H1 (cell line): ENCODE measurements at regions not wholly inside any gene's neighbourhood (a gene's known extent, or its start where the extent isn't known, plus 50 kb on each side); places are given as distances from the start of the nearest gene placed in this dataset.

Source experiments
- CTCF ChIA-PET: fragments of 300-600 bp; sonication (Branson Sonifier 250); formaldehyde crosslinking; loops from one replicate; lab custom pipeline; 2021; ENCODE audit not compliant: partially characterized antibody; lab: Charles Lee
- POLR2A ChIA-PET: fragments of 300-600 bp; sonication (Branson Sonifier 250); formaldehyde crosslinking; loops from one replicate; lab custom pipeline; 2021; ENCODE audit warnings: inconsistent platforms; ENCODE audit not compliant: partially characterized antibody; lab: Charles Lee
- DNase-seq, 2 experiments: peaks; one replicate each; pipeline versions ENCODE4 v3.0.0 to v3.0.0-alpha.2; 2010 to 2022; ENCODE audit warnings: low spot score in 2 of 2, low read depth in 1 of 2, mixed read lengths in 1 of 2
- FAIRE-seq: peaks from 2 replicates; lab custom pipeline; 2011; peaks lifted over from hg19 to GRCh38; lab: Jason Lieb, UNC
- H2AFZ ChIP-seq: 2 replicates; pipeline ENCODE4 v1.8.1; 2012; ENCODE audit warnings: low read length, inconsistent platforms
- H2AK5ac ChIP-seq: 2 replicates; pipeline ENCODE4 v1.6.1; 2013; ENCODE audit warnings: low read depth, low read length
- H2BK120ac ChIP-seq: replicated peaks from 2 replicates; pipeline ENCODE3; 2013; ENCODE audit warnings: low read depth, low read length, inconsistent platforms
- H2BK12ac ChIP-seq: 2 replicates; pipeline ENCODE4 v1.6.1; 2013; ENCODE audit warnings: low read depth, low read length
- H2BK15ac ChIP-seq: 2 replicates; pipeline ENCODE4 v1.6.1; 2013; ENCODE audit warnings: low read length
- H2BK20ac ChIP-seq: 2 replicates; pipeline ENCODE4 v1.6.1; 2013; ENCODE audit warnings: low read length
- H2BK5ac ChIP-seq: 2 replicates; pipeline ENCODE4 v1.6.1; 2013; ENCODE audit warnings: low read depth, low read length
- H3K14ac ChIP-seq: 2 replicates; pipeline ENCODE4 v1.6.1; 2013; ENCODE audit warnings: inconsistent platforms; ENCODE audit not compliant: insufficient read length
- H3K18ac ChIP-seq: 2 replicates; pipeline ENCODE4 v1.6.1; 2013; ENCODE audit warnings: low read length; ENCODE audit errors: extremely low read depth
- H3K23ac ChIP-seq: 2 replicates; pipeline ENCODE4 v1.6.1; 2013; ENCODE audit warnings: inconsistent platforms; ENCODE audit not compliant: insufficient read length
- H3K23me2 ChIP-seq: 2 replicates; pipeline ENCODE4 v1.6.1; 2013; ENCODE audit warnings: low read depth, low read length
- H3K27ac ChIP-seq: 2 replicates; pipeline ENCODE4 v1.6.1; 2011; ENCODE audit warnings: low read depth, low read length, inconsistent platforms
- H3K27me3 ChIP-seq, 4 experiments: replicated peaks in 1 of 4; 1 replicate in 1 of 4; 2 replicates in 3 of 4; pipeline versions ENCODE4 v1.6.1 to v1.8.1; 2011 to 2013; ENCODE audit warnings: low read length in 3 of 4, mild to moderate bottlenecking in 3 of 4, inconsistent platforms in 2 of 4, mixed read lengths in 2 of 4, moderate library complexity in 1 of 4; ENCODE audit not compliant: control insufficient read depth in 3 of 4, insufficient read depth in 3 of 4; ENCODE audit errors: extremely low read depth in 1 of 4
- H3K36me3 ChIP-seq, 4 experiments: 2 replicates each; pipeline versions ENCODE4 v1.6.1 to v1.8.1; 2011 to 2013; ENCODE audit warnings: mild to moderate bottlenecking in 4 of 4, low read length in 3 of 4, moderate library complexity in 2 of 4, control low read depth in 1 of 4, inconsistent platforms in 1 of 4; ENCODE audit not compliant: insufficient read depth in 4 of 4, control insufficient read depth in 2 of 4
- H3K4ac ChIP-seq: replicated peaks from 2 replicates; pipeline ENCODE3; 2013; ENCODE audit warnings: low read length, low read depth, mixed read lengths, inconsistent platforms; ENCODE audit not compliant: insufficient read length
- H3K4me1 ChIP-seq, 4 experiments: replicated peaks in 1 of 4; 1 replicate in 1 of 4; 2 replicates in 3 of 4; pipeline versions ENCODE4 v1.6.1 to v1.8.1; 2011 to 2013; ENCODE audit warnings: low read length in 3 of 4, inconsistent platforms in 2 of 4, mixed read lengths in 1 of 4; ENCODE audit not compliant: insufficient read depth in 4 of 4, control insufficient read depth in 3 of 4
- H3K4me2 ChIP-seq, 2 experiments: 2 replicates each; pipeline versions ENCODE4 v1.6.1 to v1.8.1; 2011 to 2013; ENCODE audit warnings: low read depth in 2 of 2, low read length in 2 of 2, control low read depth in 1 of 2, inconsistent platforms in 1 of 2, mild to moderate bottlenecking in 1 of 2; ENCODE audit not compliant: insufficient read depth in 1 of 2
- H3K4me3 ChIP-seq, 4 experiments: fragments of 200-600, 300-600 bp in 1 of 4; sonication (generic), shearing (Covaris generic), sonication (Bioruptor Twin) in 1 of 4; 2 replicates each; pipeline versions ENCODE4 v1.5.1 to v1.8.1; 2011 to 2016; ENCODE audit warnings: low read length in 4 of 4, low read depth in 3 of 4, control low read depth in 2 of 4, inconsistent platforms in 2 of 4, mild to moderate bottlenecking in 2 of 4, mixed read lengths in 1 of 4, moderate library complexity in 1 of 4; ENCODE audit not compliant: insufficient read depth in 2 of 4; ENCODE audit errors: extremely low read depth in 1 of 4
- H3K56ac ChIP-seq: replicated peaks from 2 replicates; pipeline ENCODE3; 2013; ENCODE audit warnings: low read depth, mild to moderate bottlenecking, mixed read lengths, low read length, inconsistent platforms; ENCODE audit not compliant: insufficient read length
- H3K79me1 ChIP-seq: 2 replicates; pipeline ENCODE4 v1.6.1; 2013; ENCODE audit warnings: low read depth, low read length, control low read depth
- H3K79me2 ChIP-seq, 2 experiments: 2 replicates each; pipeline versions ENCODE4 v1.6.1 to v1.8.1; 2012 to 2013; ENCODE audit warnings: low read length in 2 of 2, mild to moderate bottlenecking in 2 of 2, inconsistent platforms in 1 of 2; ENCODE audit not compliant: insufficient read depth in 2 of 2, control insufficient read depth in 1 of 2
- H3K9ac ChIP-seq, 4 experiments: replicated peaks in 1 of 4; 1 replicate in 1 of 4; 2 replicates in 3 of 4; pipeline versions ENCODE4 v1.6.1 to v1.8.1; 2011 to 2013; ENCODE audit warnings: low read depth in 3 of 4, low read length in 3 of 4, control low read depth in 2 of 4, mild to moderate bottlenecking in 2 of 4, moderate library complexity in 2 of 4, inconsistent platforms in 1 of 4; ENCODE audit errors: extremely low read depth in 1 of 4
- H3K9me3 ChIP-seq, 2 experiments: 2 replicates each; pipeline versions ENCODE4 v1.6.1 to v1.8.1; 2012 to 2013; ENCODE audit warnings: mild to moderate bottlenecking in 2 of 2, moderate library complexity in 2 of 2, control low read depth in 1 of 2, inconsistent platforms in 1 of 2, low read depth in 1 of 2, low read length in 1 of 2, mixed read lengths in 1 of 2; ENCODE audit not compliant: insufficient read depth in 2 of 2
- H4K20me1 ChIP-seq, 2 experiments: replicated peaks in 1 of 2; 2 replicates each; pipeline versions ENCODE3 to v1.8.1; 2011 to 2013; ENCODE audit warnings: inconsistent platforms in 2 of 2, low read length in 2 of 2, mild to moderate bottlenecking in 1 of 2; ENCODE audit not compliant: insufficient read depth in 2 of 2, control insufficient read depth in 1 of 2
- H4K5ac ChIP-seq: 2 replicates; pipeline ENCODE4 v1.6.1; 2013; ENCODE audit warnings: low read length, low read depth, mixed read lengths, inconsistent platforms; ENCODE audit not compliant: insufficient read length
- H4K8ac ChIP-seq: 2 replicates; pipeline ENCODE4 v1.8.0; 2013; ENCODE audit warnings: mild to moderate bottlenecking, moderate library complexity, low read length, inconsistent platforms; ENCODE audit not compliant: insufficient read depth; ENCODE audit errors: extremely low read depth
- H4K91ac ChIP-seq: replicated peaks from 2 replicates; pipeline ENCODE3; 2013; ENCODE audit warnings: low read length, mixed read lengths, inconsistent platforms; ENCODE audit not compliant: insufficient read length
- CTCF ChIP-seq, 3 experiments: IDR thresholded peaks; 1 replicate in 2 of 3; 2 replicates in 1 of 3; pipeline versions ENCODE4 v1.5.1 to v1.6.1; 2011; ENCODE audit warnings: low read length in 3 of 3, mild to moderate bottlenecking in 3 of 3, inconsistent platforms in 2 of 3, low read depth in 1 of 3, moderate library complexity in 1 of 3; ENCODE audit not compliant: insufficient read depth in 1 of 3; ENCODE audit errors: control extremely low read depth in 1 of 3
- RAD21 ChIP-seq, 2 experiments: IDR thresholded peaks in 1 of 2; conservative IDR thresholded peaks in 1 of 2; 2 replicates each; pipeline ENCODE4 v1.6.1; 2011; ENCODE audit warnings: low read depth in 2 of 2, low read length in 2 of 2, improper control_type of control experiment in 1 of 2, inconsistent platforms in 1 of 2, mild to moderate bottlenecking in 1 of 2, moderate library complexity in 1 of 2
- SRF ChIP-seq: IDR thresholded peaks from 2 replicates; pipeline ENCODE4 v1.6.1; 2011; ENCODE audit warnings: mild to moderate bottlenecking, low read depth, low read length, moderate library complexity
- WGBS, 2 experiments: shearing (Covaris generic) in 1 of 2; methylation state at CpG; one replicate each; pipeline versions ENCODE4 v1.1.6 to v1.1.7; 2013 to 2015; ENCODE audit warnings: low lambda C conversion rate in 2 of 2, mixed read lengths in 2 of 2, inconsistent platforms in 1 of 2, low coverage in 1 of 2, missing lambda C conversion rate in 1 of 2; ENCODE audit not compliant: insufficient replicate concordance in 2 of 2, insufficient coverage in 1 of 2, insufficient read length in 1 of 2; ENCODE audit errors: extremely low coverage in 1 of 2, missing lambda C conversion rate in 1 of 2; 5-methylcytosine and 5-hydroxymethylcytosine counted together

GRCh38 chrX:51420610-51421009 is 75.8 kb downstream of the NUDT11 start:
- H3K27me3 ChIP-seq = no peaks in the 10 kb centered on the region
- CTCF ChIA-PET = interaction anchor here (0.5 to 3.1 kb wide), 23 partner anchors 9 to 324 kb away, joined by 3 to 16 read pairs (median 5); a partner anchor contains a TSS
- H4K5ac ChIP-seq = no peak overlapping the region
- no peak overlapping the region for H4K8ac ChIP-seq
- H3K4me2 ChIP-seq = no peak overlapping the region
- no peak overlapping the region for H3K56ac ChIP-seq
- H2BK12ac ChIP-seq = no peak overlapping the region
- H4K91ac ChIP-seq = no peak overlapping the region
- no peaks in the 10 kb centered on the region for H3K9me3 ChIP-seq
- FAIRE-seq = peak; percentile 96
- no peaks in the 10 kb centered on the region for H4K20me1 ChIP-seq
- H3K79me2 ChIP-seq = no peaks in the 10 kb centered on the region
- no peak overlapping the region for H2BK20ac ChIP-seq
- POLR2A ChIA-PET = no interaction called here
- no peak overlapping the region for H2BK120ac ChIP-seq
- no peak overlapping the region for H3K18ac ChIP-seq
- DNase-seq = no peak
- no peaks in the 10 kb centered on the region for H3K23me2 ChIP-seq
- TF ChIP-seq CTCF (IDR thresholded peaks at IDR 0.05; ENCODE audit: control extremely low read depth in 1 of 3, insufficient read depth in 1 of 3, low read depth in 1 of 3, low read length in 3 of 3) (peak in 2 of 3 experiments; percentile 37 to 56; a peak in 2 of 4 replicates), SRF (no peak), RAD21 (IDR thresholded peaks at IDR 0.05 in 1 of 2, conservative IDR thresholded peaks at IDR 0.05 in 1 of 2; ENCODE audit: low read depth in 2 of 2, low read length in 2 of 2) (peak; percentile 49 to 59)
- peaks cover 0 to 3% (median 0%) of the 10 kb centered on the region in 4 experiments; a peak in 2 of 7 replicates for H3K4me1 ChIP-seq
- no peak overlapping the region for H2AK5ac ChIP-seq
- no peaks in the 10 kb centered on the region for H3K79me1 ChIP-seq
- H3K36me3 ChIP-seq = no peaks in the 10 kb centered on the region
- peak overlapping the region; percentile 88; the same call in 1 of the 2 replicates for H2AFZ ChIP-seq
- no peak overlapping the region for H3K4me3 ChIP-seq
- WGBS, 2 experiments = 9% methylated on average over 5 of the region's 5 CpGs; no CpG with 5 or more reads in 1 of the 2 experiments
- H3K4ac ChIP-seq = no peak overlapping the region
- no peak overlapping the region for H3K14ac ChIP-seq
- H2BK15ac ChIP-seq = no peak overlapping the region
- H3K23ac ChIP-seq = no peak overlapping the region
- H2BK5ac ChIP-seq = no peak overlapping the region
- no peak overlapping the region for H3K9ac ChIP-seq
- no peak overlapping the region for H3K27ac ChIP-seq
